ENCODE measurements at regions not wholly inside any gene's neighbourhood (a gene's known extent, or its start where the extent isn't known, plus 50 kb on each side); places are given as distances from the start of the nearest gene placed in this dataset.

DNA sequence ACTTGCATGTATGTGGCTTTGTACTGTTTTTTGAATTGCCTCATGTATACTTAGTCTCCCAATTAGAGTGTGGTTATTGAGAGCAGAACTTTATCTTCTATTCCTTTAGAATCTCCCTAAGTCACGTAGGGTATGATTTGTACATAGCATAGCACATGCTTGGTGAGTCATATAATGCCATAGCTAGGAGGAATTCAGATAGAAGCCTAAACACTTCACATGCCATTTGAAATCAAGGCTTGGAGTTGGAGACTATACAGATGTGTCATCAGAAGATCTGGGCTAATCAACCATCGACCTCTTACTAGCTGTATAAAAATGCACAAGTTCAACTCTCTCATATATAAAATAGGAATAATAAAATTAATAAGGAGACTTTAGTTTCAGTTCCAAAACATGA lies 222.6 kb upstream of the ST6GAL2 start:
- TF ChIP-seq POLR2A (IDR thresholded peaks at IDR 0.05) (no peak), POLR2AphosphoS5 (IDR thresholded peaks at IDR 0.05) (no peak)
- TF ChIP-seq, protein P1, sequence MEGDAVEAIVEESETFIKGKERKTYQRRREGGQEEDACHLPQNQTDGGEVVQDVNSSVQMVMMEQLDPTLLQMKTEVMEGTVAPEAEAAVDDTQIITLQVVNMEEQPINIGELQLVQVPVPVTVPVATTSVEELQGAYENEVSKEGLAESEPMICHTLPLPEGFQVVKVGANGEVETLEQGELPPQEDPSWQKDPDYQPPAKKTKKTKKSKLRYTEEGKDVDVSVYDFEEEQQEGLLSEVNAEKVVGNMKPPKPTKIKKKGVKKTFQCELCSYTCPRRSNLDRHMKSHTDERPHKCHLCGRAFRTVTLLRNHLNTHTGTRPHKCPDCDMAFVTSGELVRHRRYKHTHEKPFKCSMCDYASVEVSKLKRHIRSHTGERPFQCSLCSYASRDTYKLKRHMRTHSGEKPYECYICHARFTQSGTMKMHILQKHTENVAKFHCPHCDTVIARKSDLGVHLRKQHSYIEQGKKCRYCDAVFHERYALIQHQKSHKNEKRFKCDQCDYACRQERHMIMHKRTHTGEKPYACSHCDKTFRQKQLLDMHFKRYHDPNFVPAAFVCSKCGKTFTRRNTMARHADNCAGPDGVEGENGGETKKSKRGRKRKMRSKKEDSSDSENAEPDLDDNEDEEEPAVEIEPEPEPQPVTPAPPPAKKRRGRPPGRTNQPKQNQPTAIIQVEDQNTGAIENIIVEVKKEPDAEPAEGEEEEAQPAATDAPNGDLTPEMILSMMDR (IDR thresholded peaks at IDR 0.05), result no peak
